ENCODE measurements at regions not wholly inside any gene's neighbourhood (a gene's known extent, or its start where the extent isn't known, plus 50 kb on each side); places are given as distances from the start of the nearest gene placed in this dataset.

- no peak for TF ChIP-seq POLR2AphosphoS5 (IDR thresholded peaks at IDR 0.05; ENCODE audit: insufficient read depth in 1 of 2, low read depth in 1 of 2)
- no peak for TF ChIP-seq CTCF (IDR thresholded peaks at IDR 0.05)
- TF ChIP-seq POLR2A (IDR thresholded peaks at IDR 0.05) = no peak
Observed at GRCh38 chr4:181030961-181031360, 1212.2 kb upstream of the TENM3 start.

Data from vagina (tissue), 2 donors.